Endothelial cell (in vitro differentiated cells): ENCODE measurements at regions not wholly inside any gene's neighbourhood (a gene's known extent, or its start where the extent isn't known, plus 50 kb on each side); places are given as distances from the start of the nearest gene placed in this dataset.

Source experiments
- DNase-seq: peaks from one replicate; pipeline ENCODE4 v3.0.0; 2021; ENCODE audit warnings: low spot score
- H3K27ac Mint-ChIP-seq: one replicate; pipeline ENCODE4 v1.8.0; 2021; ENCODE audit warnings: mixed read lengths, inconsistent platforms; ENCODE audit not compliant: unreplicated experiment
- H3K27me3 Mint-ChIP-seq: one replicate; pipeline ENCODE4 v1.8.0; 2021; ENCODE audit warnings: mild to moderate bottlenecking, moderate library complexity, mixed read lengths, inconsistent platforms; ENCODE audit not compliant: unreplicated experiment
- H3K36me3 Mint-ChIP-seq: one replicate; pipeline ENCODE4 v1.8.0; 2021; ENCODE audit warnings: mild to moderate bottlenecking, low read depth, mixed read lengths, inconsistent platforms; ENCODE audit not compliant: unreplicated experiment
- H3K4me1 Mint-ChIP-seq: one replicate; pipeline ENCODE4 v1.8.0; 2021; ENCODE audit warnings: mild to moderate bottlenecking, mixed read lengths, inconsistent platforms; ENCODE audit not compliant: unreplicated experiment
- H3K4me3 Mint-ChIP-seq: one replicate; pipeline ENCODE4 v1.8.0; 2021; ENCODE audit warnings: mild to moderate bottlenecking, mixed read lengths, inconsistent platforms; ENCODE audit not compliant: unreplicated experiment
- H3K9me3 Mint-ChIP-seq: one replicate; pipeline ENCODE4 v1.8.0; 2021; ENCODE audit warnings: mixed read lengths, inconsistent platforms; ENCODE audit not compliant: unreplicated experiment
- TF ChIP-seq, protein P1 (sequence below): fragments of 200-600 bp; sonication (generic); IDR thresholded peaks from one replicate; pipeline ENCODE4 v1.5.0; 2021; ENCODE audit warnings: antibody characterized with exemption; ENCODE audit not compliant: unreplicated experiment

GRCh38 chr14:25396128-25396527 lies 346.2 kb upstream of the STXBP6 start:
- H3K9me3 Mint-ChIP-seq = no peaks in the 10 kb centered on the region
- TF ChIP-seq, protein P1, sequence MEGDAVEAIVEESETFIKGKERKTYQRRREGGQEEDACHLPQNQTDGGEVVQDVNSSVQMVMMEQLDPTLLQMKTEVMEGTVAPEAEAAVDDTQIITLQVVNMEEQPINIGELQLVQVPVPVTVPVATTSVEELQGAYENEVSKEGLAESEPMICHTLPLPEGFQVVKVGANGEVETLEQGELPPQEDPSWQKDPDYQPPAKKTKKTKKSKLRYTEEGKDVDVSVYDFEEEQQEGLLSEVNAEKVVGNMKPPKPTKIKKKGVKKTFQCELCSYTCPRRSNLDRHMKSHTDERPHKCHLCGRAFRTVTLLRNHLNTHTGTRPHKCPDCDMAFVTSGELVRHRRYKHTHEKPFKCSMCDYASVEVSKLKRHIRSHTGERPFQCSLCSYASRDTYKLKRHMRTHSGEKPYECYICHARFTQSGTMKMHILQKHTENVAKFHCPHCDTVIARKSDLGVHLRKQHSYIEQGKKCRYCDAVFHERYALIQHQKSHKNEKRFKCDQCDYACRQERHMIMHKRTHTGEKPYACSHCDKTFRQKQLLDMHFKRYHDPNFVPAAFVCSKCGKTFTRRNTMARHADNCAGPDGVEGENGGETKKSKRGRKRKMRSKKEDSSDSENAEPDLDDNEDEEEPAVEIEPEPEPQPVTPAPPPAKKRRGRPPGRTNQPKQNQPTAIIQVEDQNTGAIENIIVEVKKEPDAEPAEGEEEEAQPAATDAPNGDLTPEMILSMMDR = no peak
- DNase-seq = no peak
- H3K27ac Mint-ChIP-seq = no peak overlapping the region
- H3K27me3 Mint-ChIP-seq = no peaks in the 10 kb centered on the region
- no peaks in the 10 kb centered on the region for H3K36me3 Mint-ChIP-seq
- no peak overlapping the region for H3K4me3 Mint-ChIP-seq
- H3K4me1 Mint-ChIP-seq = peaks cover 15% of the 10 kb centered on the region

DNA sequence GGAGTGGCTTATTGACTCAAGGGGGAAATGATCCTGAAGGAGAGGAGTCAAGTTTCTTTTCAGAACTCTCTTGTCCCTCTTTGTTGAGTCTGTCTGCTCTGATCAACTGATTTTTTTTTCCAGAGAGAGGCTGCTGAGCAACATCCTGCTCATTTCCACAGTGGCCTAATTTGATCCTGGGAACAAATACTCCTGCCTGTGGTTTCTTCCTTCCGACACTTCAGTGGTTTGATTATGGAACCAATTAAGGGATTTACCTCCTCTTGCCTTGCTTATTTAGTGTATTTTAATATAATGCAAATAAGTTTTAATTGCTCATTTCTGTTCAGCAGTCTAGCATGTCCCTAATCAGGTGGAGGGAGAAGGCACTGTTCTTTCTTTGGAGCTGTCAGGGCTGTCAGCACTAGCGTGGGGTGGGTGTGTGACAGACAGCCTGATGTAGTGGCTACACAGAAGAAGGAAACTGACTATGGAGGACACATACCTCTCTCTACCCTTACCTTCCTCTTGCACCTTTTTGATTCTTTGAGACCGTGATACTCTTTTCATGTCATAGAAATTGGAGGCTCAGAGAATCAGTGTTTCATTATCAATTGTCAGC lies 344.9 kb upstream of the STXBP6 start:
- Mint-ChIP-seq H3K27ac (no peak overlapping the region), H3K9me3 (no peaks in the 10 kb centered on the region), H3K27me3 (no peaks in the 10 kb centered on the region), H3K4me1 (peaks cover 16% of the 10 kb centered on the region), H3K4me3 (no peak overlapping the region), H3K36me3 (no peaks in the 10 kb centered on the region)
- TF ChIP-seq, protein P1 = no peak
- no peak for DNase-seq

DNA sequence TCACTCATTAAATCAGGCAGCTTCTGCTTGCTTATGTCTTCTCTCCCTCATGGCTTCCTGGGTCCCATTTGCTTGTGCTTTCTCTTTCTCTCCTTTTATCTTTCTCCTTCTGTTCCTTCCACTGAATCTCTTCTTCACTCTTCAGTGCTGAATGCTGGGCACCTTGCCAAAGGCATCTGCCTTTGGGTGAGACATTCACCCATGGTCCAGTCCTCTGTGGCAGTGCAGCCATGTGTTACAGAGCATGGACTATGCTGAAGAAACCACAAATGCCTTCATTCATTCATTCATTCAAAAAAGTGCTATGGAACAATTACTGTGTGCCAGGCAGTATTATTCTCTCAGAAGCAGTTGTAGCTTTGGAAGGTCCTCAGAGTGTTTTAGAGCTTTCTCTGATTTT lies 344.4 kb upstream of the STXBP6 start:
- H3K27ac Mint-ChIP-seq = no peak overlapping the region
- no peak overlapping the region for H3K4me3 Mint-ChIP-seq
- no peaks in the 10 kb centered on the region for H3K36me3 Mint-ChIP-seq
- peaks cover 18% of the 10 kb centered on the region for H3K4me1 Mint-ChIP-seq
- DNase-seq = no peak
- H3K9me3 Mint-ChIP-seq = no peaks in the 10 kb centered on the region
- TF ChIP-seq, protein P1 = no peak
- no peaks in the 10 kb centered on the region for H3K27me3 Mint-ChIP-seq

- H3K27me3 Mint-ChIP-seq = no peaks in the 10 kb centered on the region
- no peak overlapping the region for H3K4me3 Mint-ChIP-seq
- no peaks in the 10 kb centered on the region for H3K36me3 Mint-ChIP-seq
- no peaks in the 10 kb centered on the region for H3K9me3 Mint-ChIP-seq
- no peak overlapping the region for H3K27ac Mint-ChIP-seq
- no peak for DNase-seq
- TF ChIP-seq, protein P1 = no peak
- H3K4me1 Mint-ChIP-seq = peaks cover 9% of the 10 kb centered on the region
Measured at GRCh38 chr14:25389948-25390347, 340.0 kb upstream of the STXBP6 start.

DNA sequence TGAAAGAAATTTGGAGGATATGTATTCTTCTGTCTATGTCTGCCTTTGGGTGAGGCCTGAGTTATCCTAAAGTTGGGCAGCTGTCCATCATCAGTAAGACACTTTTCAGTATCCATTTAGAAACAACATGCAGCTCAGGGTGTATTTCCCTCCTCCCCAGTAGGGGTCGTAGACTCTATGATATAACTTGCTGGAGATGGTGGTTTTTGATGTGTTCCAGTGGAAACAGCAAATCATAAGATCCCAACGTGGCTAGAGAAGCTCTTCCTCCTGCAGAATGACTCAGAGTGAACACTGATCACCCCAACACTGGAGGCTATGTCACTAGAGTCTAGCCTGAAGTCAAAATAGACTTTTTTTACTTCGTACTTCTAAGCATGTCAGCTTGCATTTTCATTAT lies 331.6 kb upstream of the STXBP6 start:
- no peak overlapping the region for H3K27ac Mint-ChIP-seq
- no peaks in the 10 kb centered on the region for H3K27me3 Mint-ChIP-seq
- H3K9me3 Mint-ChIP-seq = no peaks in the 10 kb centered on the region
- DNase-seq = no peak
- TF ChIP-seq, protein P1 = peak; percentile 65
- no peaks in the 10 kb centered on the region for H3K36me3 Mint-ChIP-seq
- peaks cover 9% of the 10 kb centered on the region for H3K4me1 Mint-ChIP-seq
- no peak overlapping the region for H3K4me3 Mint-ChIP-seq
